Breast epithelium (tissue), 4 donors: ENCODE measurements at regions not wholly inside any gene's neighbourhood (a gene's known extent, or its start where the extent isn't known, plus 50 kb on each side); places are given as distances from the start of the nearest gene placed in this dataset.
A peak's percentile ranks its signal among the peaks of the same experiment; 100 is the strongest.

Experiments used
- DNase-seq, 2 donors: peaks; one replicate each; pipeline ENCODE4 v3.0.0-alpha.2; 2019; ENCODE audit warnings: low spot score in 2 of 2
- H3K27ac ChIP-seq, 2 donors: fragments of 200-600 bp; sonication (generic) in 1 of 2; one replicate each; pipeline ENCODE4 v1.5.1; 2016 to 2019; ENCODE audit warnings: mild to moderate bottlenecking in 1 of 2
- H3K27me3 ChIP-seq, 2 donors: fragments of 200-600 bp; sonication (generic) in 1 of 2; one replicate each; pipeline versions ENCODE4 v1.5.1 to v1.6.0; 2017 to 2019; ENCODE audit warnings: control low read depth in 1 of 2, mild to moderate bottlenecking in 1 of 2
- H3K36me3 ChIP-seq: fragments of 200-600 bp; one replicate; pipeline ENCODE4 v1.5.1; 2019
- H3K4me1 ChIP-seq, 2 donors: fragments of 200-600 bp; sonication (generic); one replicate each; pipeline ENCODE4 v1.5.1; 2016 to 2019; ENCODE audit warnings: control low read depth in 1 of 2
- H3K4me3 ChIP-seq, 3 donors: fragments of 200-600 bp; sonication (generic); 1 replicate in 2 of 3; 2 replicates in 1 of 3; pipeline ENCODE4 v1.5.1; 2016 to 2019; ENCODE audit warnings: mild to moderate bottlenecking in 3 of 3, moderate library complexity in 2 of 3
- H3K9me3 ChIP-seq, 2 donors: fragments of 200-600 bp; sonication (generic) in 1 of 2; one replicate each; pipeline ENCODE4 v1.5.1; 2016 to 2019; ENCODE audit warnings: control low read depth in 1 of 2
- CTCF ChIP-seq, 3 donors: fragments of 450-650 bp; IDR thresholded peaks; one replicate each; pipeline ENCODE4 v1.5.1; 2016 to 2017; ENCODE audit warnings: antibody characterized with exemption in 3 of 3, mild to moderate bottlenecking in 3 of 3, moderate library complexity in 3 of 3
- POLR2A ChIP-seq: fragments of 450-650 bp; IDR thresholded peaks from one replicate; pipeline ENCODE4 v1.6.1; 2016; ENCODE audit warnings: antibody characterized with exemption, mild to moderate bottlenecking, moderate library complexity
- POLR2AphosphoS5 ChIP-seq, 3 donors: sonication (generic); formaldehyde crosslinking; IDR thresholded peaks; one replicate each; pipeline ENCODE4 v1.6.1; 2017; ENCODE audit warnings: antibody characterized with exemption in 3 of 3
- intact Hi-C: fragments of 100-400 bp; cut with DNase I; formaldehyde crosslinking; loops from one replicate; pipeline ENCODE4 v1.15.1; 2023; ENCODE audit warnings: low total_unique reads

GRCh38 chr11:116193321-116194131, 579.3 kb downstream of the BUD13 start:
- H3K27ac ChIP-seq: peak overlapping the region; percentile 75 to 85
- no peaks in the 10 kb centered on the region for H3K9me3 ChIP-seq
- intact Hi-C loops: no loop called here
- H3K4me3 ChIP-seq: peak overlapping the region; percentile 31 to 71 (median 55)
- H3K4me1 ChIP-seq: no peaks in the 10 kb centered on the region
- TF ChIP-seq POLR2A (no peak), CTCF (IDR thresholded peaks at IDR 0.05) (peak in 1 of 3 donors; percentile 24)
- H3K27me3 ChIP-seq: no peaks in the 10 kb centered on the region
- DNase-seq: peak; percentile 49 to 59
- H3K36me3 ChIP-seq: no peaks in the 10 kb centered on the region

- Histone ChIP-seq H3K27ac (peak overlapping the region; percentile 75 to 85), H3K27me3 (no peaks in the 10 kb centered on the region), H3K36me3 (no peaks in the 10 kb centered on the region), H3K9me3 (no peaks in the 10 kb centered on the region), H3K4me1 (no peaks in the 10 kb centered on the region), H3K4me3 (peak overlapping the region; percentile 31 to 71 (median 55))
- no peak for TF ChIP-seq POLR2A
- no peak for TF ChIP-seq CTCF (IDR thresholded peaks at IDR 0.05)
- TF ChIP-seq POLR2AphosphoS5 (IDR thresholded peaks at IDR 0.05): no peak
- intact Hi-C loops: no loop called here
- no peak for DNase-seq
Measured at GRCh38 chr11:116192509-116193210, 580.1 kb downstream of the BUD13 start.

GRCh38 chr11:116190861-116191260, 581.9 kb downstream of the BUD13 start:
- Histone ChIP-seq H3K36me3 (no peaks in the 10 kb centered on the region), H3K9me3 (no peaks in the 10 kb centered on the region), H3K27me3 (no peaks in the 10 kb centered on the region), H3K4me3 (no peak overlapping the region), H3K27ac (no peak overlapping the region), H3K4me1 (no peaks in the 10 kb centered on the region)
- intact Hi-C loops: no loop called here
- TF ChIP-seq CTCF (IDR thresholded peaks at IDR 0.05): no peak
- TF ChIP-seq POLR2A: no peak
- no peak for TF ChIP-seq POLR2AphosphoS5 (IDR thresholded peaks at IDR 0.05)
- DNase-seq: no peak

GRCh38 chr11:116189408-116190170, 583.2 kb downstream of the BUD13 start:
- intact Hi-C loops: no loop called here
- H3K27me3 ChIP-seq: no peaks in the 10 kb centered on the region
- H3K9me3 ChIP-seq: no peaks in the 10 kb centered on the region

More at GRCh38 chr11:116189408-116190170, 583.2 kb downstream of the BUD13 start:
- Histone ChIP-seq H3K36me3 (no peaks in the 10 kb centered on the region), H3K4me3 (no peak overlapping the region), H3K27ac (no peak overlapping the region), H3K4me1 (no peaks in the 10 kb centered on the region)
- TF ChIP-seq POLR2AphosphoS5 (IDR thresholded peaks at IDR 0.05): no peak
- TF ChIP-seq POLR2A: no peak
- TF ChIP-seq CTCF (IDR thresholded peaks at IDR 0.05): no peak
- no peak for DNase-seq
